ENCODE measurements at regions not wholly inside any gene's neighbourhood (a gene's known extent, or its start where the extent isn't known, plus 50 kb on each side); places are given as distances from the start of the nearest gene placed in this dataset.
A peak's percentile ranks its signal among the peaks of the same experiment; 100 is the strongest.

DNA sequence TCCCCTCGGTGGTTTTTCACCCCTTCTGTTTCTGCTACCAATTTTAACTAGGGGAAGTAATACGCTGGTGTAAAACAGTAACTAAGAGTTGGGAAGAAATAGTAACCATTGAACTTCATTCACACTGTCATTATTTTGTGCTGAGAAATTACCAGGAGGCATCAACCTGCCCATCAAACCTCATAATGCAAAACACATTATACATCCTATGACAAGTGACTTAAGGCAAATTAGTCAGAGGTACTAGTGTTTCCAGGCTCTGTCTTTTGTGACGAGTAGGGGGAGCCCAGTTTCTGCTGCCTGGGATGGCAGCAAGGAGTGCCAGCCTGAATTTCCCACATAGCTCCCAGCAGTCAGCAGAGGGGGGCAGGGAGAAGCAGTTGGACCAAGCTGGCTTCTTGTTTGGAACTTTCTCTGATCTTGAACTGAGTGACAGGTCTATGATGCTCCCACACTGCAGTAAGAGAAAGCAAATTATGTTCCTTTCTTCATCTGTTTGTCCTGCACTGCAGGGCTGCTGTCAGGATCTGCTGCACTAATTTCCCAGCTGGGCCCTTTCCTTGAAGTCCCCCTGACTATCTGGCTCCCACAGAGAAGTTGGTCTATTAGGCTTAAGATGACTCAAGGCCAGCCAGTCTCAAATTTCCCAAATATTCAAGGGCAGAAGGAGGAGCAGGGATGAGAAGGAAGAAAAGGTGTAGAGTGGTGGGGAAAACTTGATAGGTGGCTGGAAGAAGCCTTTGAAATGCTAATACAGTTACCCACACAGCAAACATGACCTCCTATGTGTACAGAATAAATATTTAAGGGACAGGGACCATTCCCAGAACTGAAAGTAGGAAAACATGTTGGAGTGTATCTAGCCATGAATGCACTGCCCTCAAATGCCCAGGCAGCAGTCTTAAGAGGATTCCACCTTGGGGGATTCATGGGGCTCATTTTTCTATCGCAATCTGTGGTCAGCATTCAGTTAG, 322.8 kb downstream of the SEC16B start:
- DNase-seq (ENCODE audit: low read depth, low spot score), result peak; percentile 4

DNA sequence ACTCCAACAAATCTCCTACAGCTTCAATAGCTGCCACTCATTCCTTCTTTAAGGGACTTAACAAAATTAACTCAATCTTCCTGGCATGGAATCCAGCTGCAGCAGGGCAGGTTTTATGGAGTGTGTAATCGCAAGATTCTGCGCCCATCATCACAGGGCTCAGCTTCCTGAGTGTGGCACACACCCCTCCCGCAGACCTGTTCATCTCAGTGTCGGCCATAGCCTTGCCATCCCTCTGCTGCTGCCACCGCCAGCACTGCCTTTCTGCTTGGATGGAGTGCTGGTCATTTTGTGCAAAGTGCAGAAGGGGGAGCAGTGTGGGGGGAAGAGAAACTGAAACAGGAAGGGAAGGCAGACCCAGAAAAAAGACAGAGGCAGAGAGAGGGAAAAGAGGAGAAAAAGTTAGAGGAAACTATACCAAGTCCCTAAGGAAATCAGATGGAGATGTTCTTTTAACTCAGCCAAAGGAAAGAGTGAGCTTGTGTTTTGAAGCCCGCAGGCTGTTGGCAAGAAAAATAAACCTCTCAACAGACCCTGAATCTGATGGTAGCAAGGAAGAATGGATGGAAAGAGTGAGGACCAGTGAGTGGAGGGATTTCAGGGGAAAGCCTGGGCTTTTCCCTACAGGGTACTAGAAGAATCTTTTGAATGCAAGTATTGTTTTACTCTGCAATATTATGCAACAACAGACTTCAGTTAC, 324.2 kb downstream of the SEC16B start:
- no peak for DNase-seq (ENCODE audit: low read depth, low spot score)

DNA sequence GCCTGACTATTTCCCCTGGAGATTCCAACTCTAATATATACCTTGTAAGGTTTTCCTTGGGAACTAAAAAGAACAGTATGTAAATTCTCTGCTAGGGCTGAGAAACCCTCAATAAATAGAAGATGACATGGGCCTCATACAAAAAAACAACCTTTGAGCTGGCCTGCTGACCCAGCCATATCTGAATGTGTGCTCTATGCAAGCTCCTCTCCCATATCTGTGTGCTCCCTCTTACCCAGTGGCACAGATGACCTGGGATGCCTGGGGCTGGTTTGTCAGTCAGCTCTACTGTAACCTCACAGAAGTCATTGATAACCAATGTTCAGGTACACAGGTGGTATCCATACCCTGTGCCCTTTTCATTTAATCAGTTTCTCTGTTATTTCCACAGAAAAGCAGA, 329.2 kb downstream of the SEC16B start:
- DNase-seq (ENCODE audit: low read depth, low spot score), result no peak

GRCh38 chr1:177634151-177634550, 335.7 kb downstream of the SEC16B start:
- peak; percentile 57 for DNase-seq (ENCODE audit: low read depth, low spot score)

DNA sequence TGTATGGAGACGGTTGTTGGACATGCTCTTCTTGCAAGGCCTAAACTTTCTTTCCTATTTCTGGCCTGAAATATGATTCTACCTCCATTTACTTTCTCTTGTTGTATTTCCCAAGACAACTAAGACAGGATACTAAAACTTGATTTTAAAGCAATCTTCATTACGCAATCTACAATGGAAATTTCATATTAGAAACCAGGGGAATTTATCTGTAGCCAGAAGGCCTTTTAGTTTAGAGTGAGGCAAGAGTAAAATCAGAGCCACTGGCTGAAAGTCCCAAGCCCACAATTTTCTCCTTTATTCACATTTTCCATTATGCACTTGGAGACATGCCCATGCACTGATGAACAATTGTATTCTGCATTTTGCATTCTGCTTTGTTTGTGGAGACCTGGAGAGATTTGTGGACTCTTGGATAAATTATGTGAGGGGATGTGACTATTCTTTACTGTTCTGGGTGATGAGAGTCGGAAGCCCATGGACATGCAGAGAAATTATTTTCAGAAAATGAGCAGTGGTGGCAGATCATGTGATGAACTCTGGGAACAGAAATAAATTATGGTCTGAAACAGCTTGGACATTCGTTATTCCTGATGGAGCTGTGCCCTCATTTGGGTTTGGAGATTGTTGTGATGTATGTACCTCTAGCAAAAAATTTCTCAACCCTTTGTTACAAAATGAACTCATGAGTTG, 336.8 kb downstream of the SEC16B start:
- DNase-seq (ENCODE audit: low read depth, low spot score), result no peak

DNA sequence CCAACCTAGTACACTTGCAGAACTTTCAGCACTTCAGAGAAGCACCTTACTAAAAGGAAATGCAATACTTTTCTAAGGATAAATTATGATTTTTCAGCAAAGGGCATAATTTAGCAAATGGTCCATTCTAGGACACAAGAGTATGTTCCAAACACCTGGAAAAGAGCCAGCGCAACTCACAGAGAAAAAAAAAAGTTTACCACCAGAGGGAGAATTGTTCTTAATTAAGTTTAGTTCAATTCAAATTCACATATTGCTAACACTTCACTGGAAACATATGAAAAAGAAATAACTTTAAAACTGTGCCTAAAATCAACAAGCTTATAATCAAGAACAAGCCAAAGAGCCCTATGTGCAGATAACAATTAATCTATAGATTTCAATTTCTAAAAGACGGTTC, 338.1 kb downstream of the SEC16B start:
- no peak for DNase-seq (ENCODE audit: low read depth, low spot score)

- no peak for DNase-seq (ENCODE audit: low read depth, low spot score)
Observed at GRCh38 chr1:177629526-177629925, 340.3 kb downstream of the SEC16B start.

DNA sequence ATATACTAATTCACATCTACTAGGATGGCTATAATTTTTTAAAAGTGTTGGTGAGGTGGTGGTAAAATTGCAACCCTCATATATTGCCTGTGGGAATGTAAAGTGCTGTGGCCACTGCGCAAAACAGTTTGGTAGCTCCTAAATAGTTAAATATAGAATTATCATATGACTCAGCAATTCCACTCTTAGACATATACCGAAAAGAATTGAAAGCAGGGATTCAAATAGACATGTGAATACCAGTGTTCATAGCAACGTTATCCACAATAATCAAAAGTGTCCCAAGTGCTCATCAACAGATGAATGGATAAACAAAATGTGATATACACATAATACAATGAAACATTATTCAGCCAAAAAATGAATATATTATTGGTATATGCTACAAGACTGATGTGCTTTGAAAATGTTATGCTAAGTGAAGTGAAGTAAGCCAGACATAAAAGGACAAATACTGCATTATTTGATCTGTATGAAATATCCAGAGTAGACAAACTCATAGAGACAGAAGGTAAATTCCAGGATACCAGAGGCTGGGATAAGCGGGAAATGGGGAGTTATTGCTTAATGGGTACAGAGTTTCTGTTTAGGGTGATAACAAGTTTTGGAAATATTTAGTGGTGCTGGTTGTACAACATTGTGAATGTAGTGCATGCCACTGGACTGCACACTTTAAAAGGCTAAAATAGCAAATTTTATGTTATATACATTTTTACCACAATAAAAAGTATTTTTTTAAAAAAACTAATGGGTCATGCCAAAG, 342.5 kb downstream of the SEC16B start:
- no peak for DNase-seq (ENCODE audit: low read depth, low spot score)

GRCh38 chr1:177620636-177621190, 349.1 kb downstream of the SEC16B start:
- no peak for DNase-seq (ENCODE audit: low read depth, low spot score)

DNA sequence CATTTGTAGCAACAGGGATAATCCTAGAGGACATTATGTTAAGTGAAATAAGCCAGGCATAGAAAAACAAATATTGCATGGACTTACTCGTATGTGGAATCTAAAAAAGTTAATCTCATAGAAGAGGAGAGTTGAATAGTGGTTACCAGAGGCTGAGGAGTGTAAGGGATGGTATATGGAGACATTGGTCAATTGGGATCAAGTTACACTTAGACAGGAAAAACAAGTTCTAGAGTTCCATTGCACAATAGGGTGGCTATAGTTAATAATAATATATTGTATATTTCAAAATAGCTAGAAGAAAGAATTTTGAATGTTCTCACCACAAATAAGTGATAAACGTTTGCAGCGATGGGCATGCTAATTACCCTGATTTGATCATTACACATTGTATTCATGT, 354.6 kb downstream of the SEC16B start:
- DNase-seq (ENCODE audit: low read depth, low spot score), result no peak

DNA sequence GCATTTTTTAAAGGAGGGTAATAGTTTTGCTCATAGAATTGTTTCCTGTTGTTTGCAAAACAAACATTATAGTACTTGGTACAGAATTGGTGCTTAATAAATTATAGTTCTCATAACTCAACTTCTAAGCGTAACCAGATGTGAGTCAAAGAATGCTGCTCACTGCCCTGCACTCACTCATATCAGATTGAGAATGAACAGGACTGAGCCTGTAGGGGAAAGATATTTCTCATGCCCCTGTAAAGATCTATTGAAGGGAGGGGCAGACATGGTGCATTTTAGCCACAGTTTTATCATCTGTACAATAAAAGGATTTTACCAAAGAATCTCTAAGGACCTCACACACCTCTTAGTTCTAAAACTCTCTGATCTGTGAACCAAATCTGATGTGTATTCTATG, 358.5 kb downstream of the SEC16B start:
- DNase-seq (ENCODE audit: low read depth, low spot score), result no peak

- no peak for DNase-seq (ENCODE audit: low read depth, low spot score)
Observed at GRCh38 chr1:177609953-177610352, 359.9 kb downstream of the SEC16B start.

GRCh38 chr1:177600936-177601335, 368.9 kb downstream of the SEC16B start:
- no peak for DNase-seq (ENCODE audit: low read depth, low spot score)

DNA sequence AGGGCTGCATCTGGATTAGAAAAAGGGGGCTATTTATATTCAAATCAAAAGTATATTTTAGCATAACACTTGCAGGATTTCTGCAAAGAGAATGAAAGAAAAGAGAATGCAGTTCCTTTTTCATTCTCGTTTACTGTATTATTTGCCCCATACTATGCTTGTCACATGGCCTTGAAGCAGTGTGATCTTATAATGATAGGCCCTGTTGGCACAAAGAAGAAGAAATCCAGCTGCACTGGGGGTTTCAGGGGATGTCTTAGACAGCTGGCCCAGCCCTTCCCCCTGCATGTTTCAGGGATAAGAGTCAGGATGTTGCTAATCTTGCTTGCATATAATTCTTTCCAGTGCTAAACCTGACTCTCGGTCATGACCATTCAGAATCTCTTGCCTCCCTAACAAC, 369.5 kb downstream of the SEC16B start:
- no peak for DNase-seq (ENCODE audit: low read depth, low spot score)

DNA sequence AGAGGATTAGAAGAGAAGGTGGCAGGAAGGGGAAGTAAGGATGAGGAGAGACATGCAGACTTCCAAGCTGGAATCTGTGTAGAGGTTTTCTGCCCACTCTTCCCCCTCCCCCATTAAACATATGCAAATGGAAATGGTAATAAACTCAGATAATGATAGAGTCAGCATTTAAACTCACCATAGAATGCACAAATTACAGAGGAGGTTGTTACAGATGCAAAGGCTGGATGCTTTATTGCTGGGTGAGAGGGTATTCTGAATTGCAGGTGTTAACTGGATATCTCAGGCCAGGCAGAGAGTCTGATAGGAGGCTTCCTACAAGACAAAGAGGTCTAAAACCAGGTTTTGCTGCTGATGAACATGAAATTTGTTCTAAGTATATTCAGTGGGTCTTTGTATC, 372.5 kb downstream of the SEC16B start:
- no peak for DNase-seq (ENCODE audit: low read depth, low spot score)

- no peak for DNase-seq (ENCODE audit: low read depth, low spot score)
Observed at GRCh38 chr1:177596485-177596884, 373.4 kb downstream of the SEC16B start.

GRCh38 chr1:177593105-177593504, 376.8 kb downstream of the SEC16B start:
- no peak for DNase-seq (ENCODE audit: low read depth, low spot score)

GRCh38 chr1:177592624-177593023, 377.2 kb downstream of the SEC16B start:
- DNase-seq (ENCODE audit: low read depth, low spot score), result no peak

GRCh38 chr1:177591155-177591554, 378.7 kb downstream of the SEC16B start:
- no peak for DNase-seq (ENCODE audit: low read depth, low spot score)

GRCh38 chr1:177589166-177589565, 380.7 kb downstream of the SEC16B start:
- no peak for DNase-seq (ENCODE audit: low read depth, low spot score)

- no peak for DNase-seq (ENCODE audit: low read depth, low spot score)
Observed at GRCh38 chr1:177586429-177586828, 383.4 kb downstream of the SEC16B start.

All from ELF-1 (cell line).